Parathyroid adenoma (tissue), 2 donors: ENCODE measurements at regions not wholly inside any gene's neighbourhood (a gene's known extent, or its start where the extent isn't known, plus 50 kb on each side); places are given as distances from the start of the nearest gene placed in this dataset.
"Not testable (repeated sequence)": the region's sequence is repeated elsewhere in the genome, so short reads cannot be mapped to it uniquely, and the experiment has no call there.

Source experiments
- H2AFZ ChIP-seq: fragments of 300-600 bp; sonication (generic); one replicate; pipeline ENCODE4 v1.7.0; 2017; ENCODE audit warnings: antibody characterized with exemption, mild to moderate bottlenecking
- H3K27ac ChIP-seq: fragments of 300-600 bp; sonication (generic); one replicate; pipeline ENCODE4 v1.7.0; 2017
- H3K27me3 ChIP-seq: fragments of 300-600 bp; sonication (generic); one replicate; pipeline ENCODE4 v1.7.0; 2017; ENCODE audit warnings: low read length; ENCODE audit not compliant: control insufficient read depth, insufficient read depth
- H3K36me3 ChIP-seq: fragments of 300-600 bp; sonication (generic); one replicate; pipeline ENCODE4 v1.7.0; 2017; ENCODE audit warnings: low read length; ENCODE audit not compliant: control insufficient read depth, insufficient read depth
- H3K4me1 ChIP-seq: fragments of 300-600 bp; sonication (generic); one replicate; pipeline ENCODE4 v1.7.0; 2017; ENCODE audit warnings: control low read depth
- H3K4me2 ChIP-seq: fragments of 300-600 bp; sonication (generic); one replicate; pipeline ENCODE4 v1.7.0; 2017; ENCODE audit warnings: low read length
- H3K4me3 ChIP-seq: fragments of 300-600 bp; sonication (generic); one replicate; pipeline ENCODE4 v1.7.0; 2017; ENCODE audit warnings: low read depth, low read length
- H3K79me2 ChIP-seq: fragments of 300-600 bp; sonication (generic); one replicate; pipeline ENCODE4 v1.7.0; 2017; ENCODE audit warnings: control low read depth
- H3K9ac ChIP-seq: fragments of 300-600 bp; sonication (generic); one replicate; pipeline ENCODE4 v1.7.0; 2017; ENCODE audit warnings: mild to moderate bottlenecking
- H3K9me3 ChIP-seq: fragments of 300-600 bp; sonication (generic); one replicate; pipeline ENCODE4 v1.7.0; 2017; ENCODE audit warnings: low read length; ENCODE audit not compliant: control insufficient read depth
- CTCF ChIP-seq: fragments of 300-600 bp; sonication (generic); IDR thresholded peaks from one replicate; pipeline ENCODE4 v1.7.0; 2017; ENCODE audit warnings: antibody characterized with exemption, mild to moderate bottlenecking
- donor health status: primary hyperparathyroidism.

GRCh38 chr9:31320494-31320893, 1063.9 kb upstream of the ACO1 start:
- H3K79me2 ChIP-seq: no peaks in the 10 kb centered on the region
- no peaks in the 10 kb centered on the region for H3K27me3 ChIP-seq
- no peaks in the 10 kb centered on the region for H3K36me3 ChIP-seq
- H3K4me1 ChIP-seq: no peaks in the 10 kb centered on the region
- no peaks in the 10 kb centered on the region for H3K9me3 ChIP-seq
- no peak for TF ChIP-seq CTCF
- H3K27ac ChIP-seq: no peak overlapping the region
- no peak overlapping the region for H3K9ac ChIP-seq
- no peak overlapping the region for H3K4me2 ChIP-seq
- H2AFZ ChIP-seq: no peak overlapping the region
- H3K4me3 ChIP-seq: no peak overlapping the region

- no peak for TF ChIP-seq CTCF
- no peak overlapping the region for H3K4me3 ChIP-seq
- no peak overlapping the region for H2AFZ ChIP-seq
- no peaks in the 10 kb centered on the region for H3K27me3 ChIP-seq
- no peak overlapping the region for H3K9ac ChIP-seq
- no peaks in the 10 kb centered on the region for H3K36me3 ChIP-seq
- H3K4me1 ChIP-seq: no peaks in the 10 kb centered on the region
- H3K79me2 ChIP-seq: no peaks in the 10 kb centered on the region
- H3K4me2 ChIP-seq: no peak overlapping the region
- no peak overlapping the region for H3K27ac ChIP-seq
- no peaks in the 10 kb centered on the region for H3K9me3 ChIP-seq
Observed at GRCh38 chr9:31321256-31321655, 1063.2 kb upstream of the ACO1 start.

GRCh38 chr9:31321686-31322085, 1062.8 kb upstream of the ACO1 start:
- no peak for TF ChIP-seq CTCF
- no peak overlapping the region for H3K4me2 ChIP-seq
- H3K79me2 ChIP-seq: no peaks in the 10 kb centered on the region
- H3K27ac ChIP-seq: no peak overlapping the region
- no peaks in the 10 kb centered on the region for H3K27me3 ChIP-seq
- H2AFZ ChIP-seq: no peak overlapping the region
- H3K4me3 ChIP-seq: no peak overlapping the region
- H3K9me3 ChIP-seq: no peaks in the 10 kb centered on the region
- H3K9ac ChIP-seq: no peak overlapping the region
- no peaks in the 10 kb centered on the region for H3K4me1 ChIP-seq
- H3K36me3 ChIP-seq: no peaks in the 10 kb centered on the region

- Histone ChIP-seq H3K27ac (no peak overlapping the region), H3K36me3 (no peaks in the 10 kb centered on the region)
- TF ChIP-seq CTCF: no peak
Observed at GRCh38 chr9:31323726-31324444, 1060.6 kb upstream of the ACO1 start.

GRCh38 chr9:31325778-31326177, 1058.7 kb upstream of the ACO1 start:
- Histone ChIP-seq H3K79me2 (no peaks in the 10 kb centered on the region), H3K9me3 (no peaks in the 10 kb centered on the region), H3K27me3 (no peaks in the 10 kb centered on the region), H3K36me3 (no peaks in the 10 kb centered on the region), H3K4me3 (no peak overlapping the region), H3K9ac (no peak overlapping the region), H3K27ac (no peak overlapping the region), H3K4me2 (no peak overlapping the region), H3K4me1 (no peaks in the 10 kb centered on the region), H2AFZ (no peak overlapping the region)
- no peak for TF ChIP-seq CTCF

More at GRCh38 chr9:31323726-31324444, 1060.6 kb upstream of the ACO1 start:
- H3K4me1 ChIP-seq: no peaks in the 10 kb centered on the region
- H3K4me2 ChIP-seq: no peak overlapping the region
- H3K9ac ChIP-seq: no peak overlapping the region
- H2AFZ ChIP-seq: no peak overlapping the region
- H3K4me3 ChIP-seq: no peak overlapping the region
- H3K9me3 ChIP-seq: no peaks in the 10 kb centered on the region
- no peaks in the 10 kb centered on the region for H3K27me3 ChIP-seq
- H3K79me2 ChIP-seq: no peaks in the 10 kb centered on the region

GRCh38 chr9:31326883-31327282, 1057.6 kb upstream of the ACO1 start:
- not testable (repeated sequence) for H3K79me2 ChIP-seq, H3K4me3 ChIP-seq, H2AFZ ChIP-seq, H3K36me3 ChIP-seq, H3K9ac ChIP-seq, H3K4me2 ChIP-seq, H3K27me3 ChIP-seq, H3K4me1 ChIP-seq, H3K27ac ChIP-seq, H3K9me3 ChIP-seq
